ENCODE measurements at regions not wholly inside any gene's neighbourhood (a gene's known extent, or its start where the extent isn't known, plus 50 kb on each side); places are given as distances from the start of the nearest gene placed in this dataset.
A peak's percentile ranks its signal among the peaks of the same experiment; 100 is the strongest.

- DNase-seq (ENCODE audit: low read depth) = no peak
- no peak for TF ChIP-seq CTCF (IDR thresholded peaks at IDR 0.05; ENCODE audit: control insufficient read depth, extremely low read depth, insufficient read depth)
- H3K4me3 ChIP-seq (ENCODE audit: low read depth, low read length) = no peak overlapping the region
Measured at GRCh38 chr2:6741229-6741628, 124.5 kb downstream of the CMPK2 start.

- no peak for DNase-seq (ENCODE audit: low read depth)
- no peak overlapping the region for H3K4me3 ChIP-seq (ENCODE audit: low read depth, low read length)
- TF ChIP-seq CTCF (IDR thresholded peaks at IDR 0.05; ENCODE audit: control insufficient read depth, extremely low read depth, insufficient read depth) = no peak
Measured at GRCh38 chr2:6744038-6744437, 121.7 kb downstream of the CMPK2 start.

- no peak for TF ChIP-seq CTCF (IDR thresholded peaks at IDR 0.05; ENCODE audit: control insufficient read depth, extremely low read depth, insufficient read depth)
Measured at GRCh38 chr2:6747433-6747832, 118.3 kb downstream of the CMPK2 start.

GRCh38 chr2:6748406-6749067, 117.2 kb downstream of the CMPK2 start:
- TF ChIP-seq CTCF (IDR thresholded peaks at IDR 0.05; ENCODE audit: control insufficient read depth, extremely low read depth, insufficient read depth) = no peak
- DNase-seq (ENCODE audit: low read depth) = no peak
- no peak overlapping the region for H3K4me3 ChIP-seq (ENCODE audit: low read depth, low read length)

More at GRCh38 chr2:6747433-6747832, 118.3 kb downstream of the CMPK2 start:
- no peak overlapping the region for H3K4me3 ChIP-seq (ENCODE audit: low read depth, low read length)
- DNase-seq (ENCODE audit: low read depth) = no peak

GRCh38 chr2:6749962-6750361, 115.7 kb downstream of the CMPK2 start:
- DNase-seq (ENCODE audit: low read depth) = no peak
- no peak overlapping the region for H3K4me3 ChIP-seq (ENCODE audit: low read depth, low read length)
- TF ChIP-seq CTCF (IDR thresholded peaks at IDR 0.05; ENCODE audit: control insufficient read depth, extremely low read depth, insufficient read depth) = no peak

GRCh38 chr2:6750411-6751158, 115.1 kb downstream of the CMPK2 start:
- peak; percentile 19 for DNase-seq (ENCODE audit: low read depth)
- no peak overlapping the region for H3K4me3 ChIP-seq (ENCODE audit: low read depth, low read length)
- TF ChIP-seq CTCF (IDR thresholded peaks at IDR 0.05; ENCODE audit: control insufficient read depth, extremely low read depth, insufficient read depth) = no peak
